Retinal pigment epithelial cell (primary cell): ENCODE measurements at regions not wholly inside any gene's neighbourhood (a gene's known extent, or its start where the extent isn't known, plus 50 kb on each side); places are given as distances from the start of the nearest gene placed in this dataset.

Experiments
- DNase-seq: peaks from one replicate; pipeline ENCODE4 v3.0.0-alpha.2; 2010; ENCODE audit warnings: low read depth
- H3K4me3 ChIP-seq: 2 replicates; pipeline ENCODE4 v1.5.1; 2011; ENCODE audit warnings: mild to moderate bottlenecking, low read length, control low read depth, moderate library complexity
- TF ChIP-seq, protein P1 (sequence below): conservative IDR thresholded peaks from 2 replicates; pipeline ENCODE4 v1.5.1; 2011; ENCODE audit warnings: low read depth, low read length, control low read depth, inconsistent platforms

DNA sequence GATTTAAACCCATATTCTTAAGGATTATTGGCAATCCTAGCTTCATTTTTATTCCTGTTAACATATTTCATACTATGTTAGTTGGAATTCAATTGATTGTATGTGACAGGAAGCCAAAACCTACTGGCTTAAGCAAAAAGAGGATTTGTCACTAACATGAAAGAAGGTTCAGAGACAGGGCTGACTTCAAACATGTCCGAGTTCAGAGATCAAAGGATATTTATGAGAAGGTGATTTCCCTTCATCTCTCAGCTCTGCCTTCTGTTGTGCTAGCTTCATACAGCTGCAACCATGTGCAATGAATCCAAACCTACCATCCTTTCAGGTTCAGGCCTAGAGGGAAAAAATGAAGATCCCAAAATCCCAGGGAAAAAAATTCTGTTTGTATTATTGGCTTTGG lies 349.7 kb downstream of the ATP23 start:
- TF ChIP-seq, protein P1, sequence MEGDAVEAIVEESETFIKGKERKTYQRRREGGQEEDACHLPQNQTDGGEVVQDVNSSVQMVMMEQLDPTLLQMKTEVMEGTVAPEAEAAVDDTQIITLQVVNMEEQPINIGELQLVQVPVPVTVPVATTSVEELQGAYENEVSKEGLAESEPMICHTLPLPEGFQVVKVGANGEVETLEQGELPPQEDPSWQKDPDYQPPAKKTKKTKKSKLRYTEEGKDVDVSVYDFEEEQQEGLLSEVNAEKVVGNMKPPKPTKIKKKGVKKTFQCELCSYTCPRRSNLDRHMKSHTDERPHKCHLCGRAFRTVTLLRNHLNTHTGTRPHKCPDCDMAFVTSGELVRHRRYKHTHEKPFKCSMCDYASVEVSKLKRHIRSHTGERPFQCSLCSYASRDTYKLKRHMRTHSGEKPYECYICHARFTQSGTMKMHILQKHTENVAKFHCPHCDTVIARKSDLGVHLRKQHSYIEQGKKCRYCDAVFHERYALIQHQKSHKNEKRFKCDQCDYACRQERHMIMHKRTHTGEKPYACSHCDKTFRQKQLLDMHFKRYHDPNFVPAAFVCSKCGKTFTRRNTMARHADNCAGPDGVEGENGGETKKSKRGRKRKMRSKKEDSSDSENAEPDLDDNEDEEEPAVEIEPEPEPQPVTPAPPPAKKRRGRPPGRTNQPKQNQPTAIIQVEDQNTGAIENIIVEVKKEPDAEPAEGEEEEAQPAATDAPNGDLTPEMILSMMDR = no peak
- H3K4me3 ChIP-seq = no peak overlapping the region
- no peak for DNase-seq

DNA sequence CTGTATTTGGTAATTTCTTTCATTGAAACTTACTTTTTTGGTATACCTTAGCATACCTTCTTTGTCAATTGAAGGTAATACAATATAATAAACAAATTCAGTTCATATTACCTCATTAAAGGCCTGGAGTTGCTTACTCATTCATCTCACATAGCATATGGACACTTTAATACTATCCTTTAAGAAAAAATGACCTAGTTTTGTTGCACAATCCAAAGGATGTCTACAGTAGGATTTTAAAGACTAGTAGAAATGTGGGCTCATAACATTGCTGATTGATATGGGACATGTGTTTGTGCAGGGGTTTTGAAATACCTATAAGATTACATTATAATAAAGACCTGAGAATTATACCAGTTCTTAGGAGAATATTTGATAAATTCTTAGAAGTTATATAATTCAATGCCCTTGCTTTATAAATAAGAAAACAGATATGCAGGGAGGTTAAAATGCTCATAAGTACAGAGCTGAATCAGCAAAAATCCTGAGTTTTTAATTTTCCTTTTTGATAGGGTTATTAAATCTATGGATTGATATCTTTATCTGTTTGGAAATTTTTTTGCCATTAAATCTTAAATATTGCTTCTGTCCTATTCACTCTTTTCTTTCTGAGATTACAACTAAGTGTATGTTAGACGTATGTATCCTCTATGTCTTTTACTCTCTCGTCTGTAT lies 352.1 kb downstream of the ATP23 start:
- TF ChIP-seq, protein P1 = no peak
- DNase-seq = no peak
- no peak overlapping the region for H3K4me3 ChIP-seq

GRCh38 chr12:58295268-58295667 lies 353.9 kb downstream of the ATP23 start:
- H3K4me3 ChIP-seq = no peak overlapping the region
- no peak for DNase-seq
- TF ChIP-seq, protein P1 = no peak

GRCh38 chr12:58296863-58297262 lies 355.5 kb downstream of the ATP23 start:
- DNase-seq = no peak
- H3K4me3 ChIP-seq = no peak overlapping the region
- TF ChIP-seq, protein P1 = no peak

DNA sequence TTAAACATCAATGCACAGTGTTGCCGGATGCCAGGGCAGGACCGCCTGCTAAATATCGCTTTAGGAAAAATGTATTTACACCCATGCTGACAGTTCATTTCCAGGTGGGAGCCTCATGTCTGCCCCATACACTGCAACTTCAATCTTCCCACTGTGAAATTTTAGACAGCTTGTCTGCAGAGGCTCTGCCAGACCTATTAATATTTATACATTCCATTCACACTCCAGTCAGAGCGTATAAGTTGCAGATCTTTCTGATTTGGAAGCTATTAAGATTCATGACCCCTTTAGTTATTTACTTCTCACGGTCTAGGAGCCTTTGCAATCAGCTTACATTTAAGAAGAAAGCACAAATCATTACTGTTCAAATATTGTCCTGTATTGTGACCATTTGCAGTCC lies 357.4 kb downstream of the ATP23 start:
- H3K4me3 ChIP-seq = no peak overlapping the region
- TF ChIP-seq, protein P1 = no peak

DNA sequence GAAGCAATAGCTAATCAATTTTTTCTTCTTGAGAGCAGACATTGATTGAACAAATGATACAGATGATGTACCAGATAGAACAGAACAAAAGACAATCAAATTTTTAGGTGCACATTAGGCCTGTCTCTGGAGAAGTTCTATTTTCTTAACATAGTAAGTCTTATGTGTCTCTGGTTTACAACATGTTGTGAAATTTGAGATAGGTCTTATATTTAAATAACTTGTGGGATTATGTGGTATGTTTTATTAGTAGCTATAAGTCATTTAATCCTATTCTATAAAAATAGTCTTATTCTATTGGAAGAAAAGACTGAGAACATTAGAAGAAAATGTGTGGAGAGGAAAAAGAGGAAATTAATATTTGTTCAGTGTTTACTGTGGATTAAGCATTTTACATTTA lies 358.0 kb downstream of the ATP23 start:
- TF ChIP-seq, protein P1 = no peak
- no peak for DNase-seq
- no peak overlapping the region for H3K4me3 ChIP-seq

More for the DNA sequence above, 357.4 kb downstream of the ATP23 start:
- DNase-seq = no peak

- TF ChIP-seq, protein P1 = no peak
- DNase-seq = no peak
- H3K4me3 ChIP-seq = no peak overlapping the region
These were observed 359.8 kb downstream of the ATP23 start for GRCh38 chr12:58301038-58301729.
